COLO668 (cell line): ENCODE measurements at regions not wholly inside any gene's neighbourhood (a gene's known extent, or its start where the extent isn't known, plus 50 kb on each side); places are given as distances from the start of the nearest gene placed in this dataset.
"Not testable (repeated sequence)": the region's sequence is repeated elsewhere in the genome, so short reads cannot be mapped to it uniquely, and the experiment has no call there.

Source experiments
- DNase-seq: peaks from one replicate; lab custom pipeline; 2025; ENCODE audit not compliant: unreplicated experiment; lab: John Stamatoyannopoulos, UW

- no peak for DNase-seq
Observed at GRCh38 chr6:65996096-65996495, 289.1 kb upstream of the EYS start.

GRCh38 chr6:65989676-65990075, 282.6 kb upstream of the EYS start:
- DNase-seq = no peak

- DNase-seq = no peak
Observed at GRCh38 chr6:65988006-65988405, 281.0 kb upstream of the EYS start.

GRCh38 chr6:65984089-65984488, 277.1 kb upstream of the EYS start:
- DNase-seq = no peak

- DNase-seq = no peak
Observed at GRCh38 chr6:65979120-65979519, 272.1 kb upstream of the EYS start.

- not testable (repeated sequence) for DNase-seq
Observed at GRCh38 chr6:65971252-65971651, 264.2 kb upstream of the EYS start.

- no peak for DNase-seq
Observed at GRCh38 chr6:65964261-65964660, 257.2 kb upstream of the EYS start.

GRCh38 chr6:65955034-65955433, 248.0 kb upstream of the EYS start:
- no peak for DNase-seq

GRCh38 chr6:65948062-65948461, 241.0 kb upstream of the EYS start:
- DNase-seq = no peak

GRCh38 chr6:65943548-65943947, 236.5 kb upstream of the EYS start:
- DNase-seq = no peak

GRCh38 chr6:65943051-65943450, 236.0 kb upstream of the EYS start:
- no peak for DNase-seq

GRCh38 chr6:65938000-65938399, 231.0 kb upstream of the EYS start:
- DNase-seq = no peak

- no peak for DNase-seq
Observed at GRCh38 chr6:65935412-65935811, 228.4 kb upstream of the EYS start.

GRCh38 chr6:65933390-65933789, 226.4 kb upstream of the EYS start:
- no peak for DNase-seq

GRCh38 chr6:65927141-65927540, 220.1 kb upstream of the EYS start:
- DNase-seq = no peak

GRCh38 chr6:65924411-65924810, 217.4 kb upstream of the EYS start:
- DNase-seq = no peak

GRCh38 chr6:65922049-65922448, 215.0 kb upstream of the EYS start:
- no peak for DNase-seq

GRCh38 chr6:65908065-65908464, 201.0 kb upstream of the EYS start:
- DNase-seq = no peak

- DNase-seq = no peak
Observed at GRCh38 chr6:65903992-65904391, 197.0 kb upstream of the EYS start.

GRCh38 chr6:65900928-65901327, 193.9 kb upstream of the EYS start:
- no peak for DNase-seq

GRCh38 chr6:65896140-65896539, 189.1 kb upstream of the EYS start:
- DNase-seq = no peak

- no peak for DNase-seq
Observed at GRCh38 chr6:65876668-65877067, 169.6 kb upstream of the EYS start.

GRCh38 chr6:65852369-65852852, 145.4 kb upstream of the EYS start:
- DNase-seq = no peak

GRCh38 chr6:65830151-65830550, 123.1 kb upstream of the EYS start:
- no peak for DNase-seq
